Astrocyte (in vitro differentiated cells and primary cell): ENCODE measurements at regions not wholly inside any gene's neighbourhood (a gene's known extent, or its start where the extent isn't known, plus 50 kb on each side); places are given as distances from the start of the nearest gene placed in this dataset.

Experiments
- DNase-seq: peaks from one replicate; pipeline ENCODE4 v3.0.0-alpha.2; 2010; ENCODE audit warnings: low read depth
- FAIRE-seq: peaks from 2 replicates; lab custom pipeline; 2011; peaks lifted over from hg19 to GRCh38; lab: Jason Lieb, UNC
- H2AFZ ChIP-seq: 2 replicates; pipeline ENCODE4 v1.6.0; 2012; ENCODE audit warnings: low read depth, low read length, inconsistent platforms
- H3K27ac ChIP-seq: 2 replicates; pipeline ENCODE4 v1.5.1; 2011; ENCODE audit warnings: low read depth, low read length, inconsistent platforms
- H3K27me3 ChIP-seq: 2 replicates; pipeline ENCODE4 v1.6.0; 2011; ENCODE audit warnings: low read length, inconsistent platforms; ENCODE audit not compliant: insufficient read depth
- H3K36me3 ChIP-seq: 2 replicates; pipeline ENCODE4 v1.5.1; 2011; ENCODE audit warnings: low read length, inconsistent platforms; ENCODE audit not compliant: insufficient read depth
- H3K4me1 ChIP-seq: 2 replicates; pipeline ENCODE4 v1.5.1; 2011; ENCODE audit warnings: low read length, inconsistent platforms; ENCODE audit not compliant: insufficient read depth
- H3K4me2 ChIP-seq: 2 replicates; pipeline ENCODE4 v1.6.0; 2012; ENCODE audit warnings: low read length, inconsistent platforms
- H3K4me3 ChIP-seq: 2 replicates; pipeline ENCODE4 v1.5.1; 2011; ENCODE audit warnings: low read depth, mild to moderate bottlenecking, low read length, inconsistent platforms; ENCODE audit not compliant: insufficient read depth
- H3K79me2 ChIP-seq: 2 replicates; pipeline ENCODE4 v1.6.0; 2012; ENCODE audit warnings: mild to moderate bottlenecking, low read length, inconsistent platforms; ENCODE audit not compliant: insufficient read depth
- H3K9ac ChIP-seq: 2 replicates; pipeline ENCODE4 v1.6.0; 2012; ENCODE audit warnings: mild to moderate bottlenecking, low read length, inconsistent platforms
- H3K9me3 ChIP-seq: 2 replicates; pipeline ENCODE4 v1.5.1; 2012; ENCODE audit warnings: low read depth, mild to moderate bottlenecking, low read length, inconsistent platforms; ENCODE audit not compliant: insufficient read depth
- H4K20me1 ChIP-seq: 2 replicates; pipeline ENCODE4 v1.6.0; 2012; ENCODE audit warnings: low read length, inconsistent platforms; ENCODE audit not compliant: insufficient read depth
- H3K27ac Mint-ChIP-seq: one replicate; pipeline ENCODE4 v1.8.0; 2021; ENCODE audit warnings: mild to moderate bottlenecking, mixed read lengths; ENCODE audit not compliant: unreplicated experiment
- H3K27me3 Mint-ChIP-seq: one replicate; pipeline ENCODE4 v1.8.0; 2021; ENCODE audit warnings: low read depth, mixed read lengths; ENCODE audit not compliant: unreplicated experiment
- H3K36me3 Mint-ChIP-seq: one replicate; pipeline ENCODE4 v1.8.0; 2021; ENCODE audit warnings: low read depth, mixed read lengths; ENCODE audit not compliant: unreplicated experiment
- H3K4me1 Mint-ChIP-seq: one replicate; pipeline ENCODE4 v1.8.0; 2021; ENCODE audit warnings: low read depth, mixed read lengths; ENCODE audit not compliant: unreplicated experiment
- H3K4me3 Mint-ChIP-seq: one replicate; pipeline ENCODE4 v1.8.0; 2021; ENCODE audit warnings: mild to moderate bottlenecking, moderate library complexity, mixed read lengths; ENCODE audit not compliant: unreplicated experiment
- H3K9me3 Mint-ChIP-seq: one replicate; pipeline ENCODE4 v1.8.0; 2021; ENCODE audit warnings: mild to moderate bottlenecking, mixed read lengths; ENCODE audit not compliant: unreplicated experiment
- CTCF ChIP-seq: IDR thresholded peaks from 2 replicates; pipeline ENCODE4 v1.5.1; 2011; ENCODE audit warnings: low read depth, mild to moderate bottlenecking, inconsistent platforms, low read length, moderate library complexity; ENCODE audit not compliant: insufficient read depth
- EZH2 ChIP-seq: IDR thresholded peaks from 2 replicates; pipeline ENCODE4 v1.6.1; 2012; ENCODE audit warnings: mild to moderate bottlenecking, low read length, inconsistent platforms; ENCODE audit not compliant: insufficient read depth

GRCh38 chr2:238562446-238562845 is 135.7 kb downstream of the ASB1 start:
- no peaks in the 10 kb centered on the region for H3K79me2 ChIP-seq
- TF ChIP-seq EZH2: no peak
- no peak for TF ChIP-seq CTCF
- DNase-seq (no peak), FAIRE-seq (no peak)
- no peaks in the 10 kb centered on the region for H3K27me3 ChIP-seq
- no peaks in the 10 kb centered on the region for H3K9me3 Mint-ChIP-seq
- no peaks in the 10 kb centered on the region for H3K4me1 Mint-ChIP-seq
- H3K27ac ChIP-seq: no peak overlapping the region
- peaks cover 28% of the 10 kb centered on the region for H3K27me3 Mint-ChIP-seq
- H3K9me3 ChIP-seq: no peaks in the 10 kb centered on the region
- no peak overlapping the region for H3K9ac ChIP-seq
- H4K20me1 ChIP-seq: no peaks in the 10 kb centered on the region
- peaks cover 1% of the 10 kb centered on the region for H3K36me3 Mint-ChIP-seq
- H3K4me3 ChIP-seq: no peak overlapping the region
- no peak overlapping the region for H3K4me2 ChIP-seq
- H3K4me1 ChIP-seq: no peaks in the 10 kb centered on the region
- no peak overlapping the region for H3K4me3 Mint-ChIP-seq
- no peak overlapping the region for H3K27ac Mint-ChIP-seq
- no peak overlapping the region for H2AFZ ChIP-seq
- H3K36me3 ChIP-seq: no peaks in the 10 kb centered on the region

- H3K9me3 Mint-ChIP-seq: no peaks in the 10 kb centered on the region
- H3K36me3 Mint-ChIP-seq: no peaks in the 10 kb centered on the region
- Histone ChIP-seq H3K9me3 (no peaks in the 10 kb centered on the region), H3K4me3 (no peak overlapping the region), H2AFZ (no peak overlapping the region), H3K4me1 (no peaks in the 10 kb centered on the region), H3K9ac (no peak overlapping the region), H3K4me2 (no peak overlapping the region), H4K20me1 (no peaks in the 10 kb centered on the region), H3K79me2 (no peaks in the 10 kb centered on the region), H3K36me3 (no peaks in the 10 kb centered on the region), H3K27me3 (no peaks in the 10 kb centered on the region), H3K27ac (no peak overlapping the region)
- FAIRE-seq (no peak), DNase-seq (no peak)
- TF ChIP-seq CTCF (no peak), EZH2 (no peak)
- H3K4me1 Mint-ChIP-seq: no peaks in the 10 kb centered on the region
- H3K4me3 Mint-ChIP-seq: no peak overlapping the region
- peaks cover 23% of the 10 kb centered on the region for H3K27me3 Mint-ChIP-seq
- no peak overlapping the region for H3K27ac Mint-ChIP-seq
These were observed 136.8 kb downstream of the ASB1 start for GRCh38 chr2:238563551-238563950.

GRCh38 chr2:238564286-238564920 is 137.7 kb downstream of the ASB1 start:
- Histone ChIP-seq H3K79me2 (no peaks in the 10 kb centered on the region), H3K27ac (no peak overlapping the region), H2AFZ (no peak overlapping the region), H3K4me1 (no peaks in the 10 kb centered on the region), H3K36me3 (no peaks in the 10 kb centered on the region), H3K4me3 (no peak overlapping the region), H3K4me2 (no peak overlapping the region), H4K20me1 (no peaks in the 10 kb centered on the region), H3K9me3 (no peaks in the 10 kb centered on the region), H3K27me3 (no peaks in the 10 kb centered on the region), H3K9ac (no peak overlapping the region)
- TF ChIP-seq EZH2: no peak
- no peak for TF ChIP-seq CTCF
- H3K36me3 Mint-ChIP-seq: no peaks in the 10 kb centered on the region
- no peaks in the 10 kb centered on the region for H3K4me1 Mint-ChIP-seq
- FAIRE-seq (no peak), DNase-seq (no peak)
- no peak overlapping the region for H3K27ac Mint-ChIP-seq
- no peak overlapping the region for H3K4me3 Mint-ChIP-seq
- H3K27me3 Mint-ChIP-seq: peaks cover 27% of the 10 kb centered on the region
- H3K9me3 Mint-ChIP-seq: peaks cover 2% of the 10 kb centered on the region
